Activated naive CD4-positive, alpha-beta T cell treated with anti-CD3 and anti-CD28 coated beads, Interleukin-2, amount 10 ng/mL, durations not matched to agents 7 days and 5 days (primary cell): ENCODE measurements at regions not wholly inside any gene's neighbourhood (a gene's known extent, or its start where the extent isn't known, plus 50 kb on each side); places are given as distances from the start of the nearest gene placed in this dataset.

Experiments used
- CTCF ChIA-PET: fragments of 350-600 bp; sonication (Branson Sonifier 250); formaldehyde crosslinking; loops from one replicate; lab custom pipeline; 2021; ENCODE audit warnings: antibody characterized with exemption; lab: Charles Lee
- DNase-seq: peaks from one replicate; pipeline ENCODE4 v3.0.0-alpha.2; 2020
- H3K27ac Mint-ChIP-seq: one replicate; pipeline ENCODE4 v1.8.0; 2021; ENCODE audit warnings: mild to moderate bottlenecking, moderate library complexity, mixed read lengths
- H3K27me3 Mint-ChIP-seq: one replicate; pipeline ENCODE4 v1.8.0; 2021; ENCODE audit warnings: mild to moderate bottlenecking, mixed read lengths
- H3K36me3 Mint-ChIP-seq: one replicate; pipeline ENCODE4 v1.8.0; 2021; ENCODE audit warnings: mixed read lengths
- H3K4me1 Mint-ChIP-seq: one replicate; pipeline ENCODE4 v1.8.0; 2021; ENCODE audit warnings: mixed read lengths
- H3K4me3 Mint-ChIP-seq: one replicate; pipeline ENCODE4 v1.8.0; 2021; ENCODE audit warnings: mild to moderate bottlenecking, moderate library complexity, mixed read lengths
- H3K9me3 Mint-ChIP-seq: one replicate; pipeline ENCODE4 v1.8.0; 2021; ENCODE audit warnings: mixed read lengths

DNA sequence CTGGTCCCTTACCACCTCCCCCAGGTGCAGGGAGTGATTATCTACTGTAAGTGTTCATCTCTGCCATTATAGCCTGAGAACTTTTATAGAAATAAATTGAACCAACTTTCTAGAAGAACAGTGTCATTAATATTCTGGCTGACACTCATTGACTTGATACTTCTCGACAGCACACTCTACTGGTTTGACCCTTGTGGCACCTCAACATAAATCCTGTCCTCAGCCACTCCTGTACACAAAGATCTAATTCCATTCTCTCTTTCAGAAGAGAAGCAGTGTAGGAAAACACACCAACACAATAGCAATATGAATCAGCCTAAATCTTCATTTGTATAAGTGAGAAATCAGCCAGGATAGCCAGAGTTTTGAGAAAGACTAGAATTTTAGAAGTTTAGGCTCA lies 417.7 kb downstream of the TAF11L14 start:
- H3K9me3 Mint-ChIP-seq, result peaks cover 22% of the 10 kb centered on the region

GRCh38 chr5:18052569-18052968 lies 418.3 kb downstream of the TAF11L14 start:
- CTCF ChIA-PET, result no interaction called here
- no peaks in the 10 kb centered on the region for H3K27me3 Mint-ChIP-seq
- peaks cover 22% of the 10 kb centered on the region for H3K9me3 Mint-ChIP-seq
- no peaks in the 10 kb centered on the region for H3K4me1 Mint-ChIP-seq
- no peak overlapping the region for H3K27ac Mint-ChIP-seq
- no peaks in the 10 kb centered on the region for H3K36me3 Mint-ChIP-seq
- H3K4me3 Mint-ChIP-seq, result no peak overlapping the region
- no peak for DNase-seq

More for the DNA sequence above, 417.7 kb downstream of the TAF11L14 start:
- H3K4me3 Mint-ChIP-seq, result no peak overlapping the region
- no peaks in the 10 kb centered on the region for H3K36me3 Mint-ChIP-seq
- no peak overlapping the region for H3K27ac Mint-ChIP-seq
- H3K27me3 Mint-ChIP-seq, result no peaks in the 10 kb centered on the region
- no peaks in the 10 kb centered on the region for H3K4me1 Mint-ChIP-seq
- no peak for DNase-seq
- CTCF ChIA-PET, result no interaction called here

- CTCF ChIA-PET, result no interaction called here
- Mint-ChIP-seq H3K36me3 (no peaks in the 10 kb centered on the region), H3K27ac (no peak overlapping the region), H3K4me1 (no peaks in the 10 kb centered on the region), H3K9me3 (peaks cover 8% of the 10 kb centered on the region), H3K27me3 (no peaks in the 10 kb centered on the region), H3K4me3 (no peak overlapping the region)
- DNase-seq, result no peak
Observed at GRCh38 chr5:18057725-18058124, 423.5 kb downstream of the TAF11L14 start.

DNA sequence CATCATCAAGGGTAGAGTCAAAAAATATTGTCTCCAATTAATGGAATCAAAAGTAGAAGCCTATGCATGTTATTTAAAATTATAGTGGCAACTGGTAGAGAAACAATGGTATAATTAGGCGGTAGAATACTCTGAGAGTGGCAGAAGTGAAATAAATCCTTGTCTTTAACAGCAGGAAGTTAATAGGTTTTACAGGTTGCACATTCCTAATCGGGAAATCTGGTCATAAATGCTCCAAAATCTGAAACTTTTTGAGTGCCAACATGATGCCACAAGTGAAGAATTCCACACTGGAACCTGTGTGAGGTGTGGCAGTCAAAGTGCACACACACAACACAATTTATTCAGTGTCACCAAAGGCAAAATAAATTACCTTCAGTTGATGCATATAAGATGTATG lies 433.4 kb downstream of the TAF11L14 start:
- CTCF ChIA-PET, result no interaction called here
- Mint-ChIP-seq H3K27me3 (no peaks in the 10 kb centered on the region), H3K9me3 (peaks cover 7% of the 10 kb centered on the region), H3K36me3 (no peaks in the 10 kb centered on the region), H3K4me3 (no peak overlapping the region), H3K27ac (no peak overlapping the region), H3K4me1 (no peaks in the 10 kb centered on the region)
- no peak for DNase-seq

DNA sequence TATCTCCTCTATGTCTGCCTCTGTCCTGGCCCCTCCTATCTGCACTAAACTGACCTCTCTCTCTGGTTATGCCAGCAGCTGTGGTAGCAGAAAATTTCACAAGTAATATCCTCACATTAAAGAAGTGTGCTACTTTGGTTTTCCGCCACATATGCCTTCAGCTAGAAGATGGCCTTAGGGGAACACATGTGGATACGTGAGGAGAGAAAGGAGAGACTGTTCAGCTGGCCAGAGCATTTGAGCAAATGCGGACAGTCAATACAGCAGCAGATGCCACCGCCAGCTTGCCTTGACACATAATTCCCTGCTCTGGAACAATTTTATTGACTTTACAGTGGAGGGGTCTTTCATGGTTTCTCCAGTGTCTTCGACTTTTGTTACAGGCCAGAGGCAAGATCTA lies 434.6 kb downstream of the TAF11L14 start:
- Mint-ChIP-seq H3K36me3 (no peaks in the 10 kb centered on the region), H3K27me3 (no peaks in the 10 kb centered on the region), H3K9me3 (peaks cover 7% of the 10 kb centered on the region), H3K27ac (no peak overlapping the region), H3K4me3 (no peak overlapping the region), H3K4me1 (no peaks in the 10 kb centered on the region)
- no peak for DNase-seq
- CTCF ChIA-PET, result no interaction called here

- Mint-ChIP-seq H3K4me1 (no peaks in the 10 kb centered on the region), H3K9me3 (peaks cover 9% of the 10 kb centered on the region), H3K27ac (no peak overlapping the region), H3K36me3 (no peaks in the 10 kb centered on the region), H3K4me3 (no peak overlapping the region), H3K27me3 (no peaks in the 10 kb centered on the region)
- DNase-seq, result no peak
- CTCF ChIA-PET, result no interaction called here
Observed at GRCh38 chr5:18069790-18070189, 435.5 kb downstream of the TAF11L14 start.

- H3K9me3 Mint-ChIP-seq, result peaks cover 8% of the 10 kb centered on the region
- H3K36me3 Mint-ChIP-seq, result no peaks in the 10 kb centered on the region
- no peaks in the 10 kb centered on the region for H3K4me1 Mint-ChIP-seq
- H3K27ac Mint-ChIP-seq, result no peak overlapping the region
- CTCF ChIA-PET, result no interaction called here
- H3K27me3 Mint-ChIP-seq, result no peaks in the 10 kb centered on the region
- no peak for DNase-seq
- H3K4me3 Mint-ChIP-seq, result no peak overlapping the region
Observed at GRCh38 chr5:18072600-18072999, 438.3 kb downstream of the TAF11L14 start.

DNA sequence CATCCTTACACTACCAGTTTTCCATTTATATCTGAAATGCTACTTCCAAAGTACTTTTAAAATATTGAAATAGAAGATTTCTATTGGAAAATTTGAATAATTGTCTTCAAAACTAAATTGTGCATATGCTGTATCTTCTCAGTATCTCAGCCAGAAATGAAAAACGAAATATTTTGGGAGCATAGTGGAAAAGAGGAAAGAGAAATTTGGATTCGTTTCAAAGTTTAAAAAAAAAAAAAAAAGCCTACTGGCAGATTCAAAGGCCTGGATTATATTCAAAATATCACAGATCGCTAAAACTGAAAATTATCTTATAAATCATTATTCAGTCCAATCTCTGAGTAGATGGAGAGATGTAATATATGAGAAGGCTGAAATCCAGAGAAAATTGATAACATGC lies 440.7 kb downstream of the TAF11L14 start:
- Mint-ChIP-seq H3K4me1 (no peaks in the 10 kb centered on the region), H3K27ac (no peak overlapping the region), H3K36me3 (no peaks in the 10 kb centered on the region), H3K9me3 (peaks cover 11% of the 10 kb centered on the region), H3K4me3 (no peak overlapping the region), H3K27me3 (no peaks in the 10 kb centered on the region)
- no peak for DNase-seq
- CTCF ChIA-PET, result no interaction called here

- no peaks in the 10 kb centered on the region for H3K36me3 Mint-ChIP-seq
- H3K4me3 Mint-ChIP-seq, result no peak overlapping the region
- peaks cover 8% of the 10 kb centered on the region for H3K9me3 Mint-ChIP-seq
- no peak overlapping the region for H3K27ac Mint-ChIP-seq
- no peaks in the 10 kb centered on the region for H3K4me1 Mint-ChIP-seq
- CTCF ChIA-PET, result no interaction called here
- H3K27me3 Mint-ChIP-seq, result no peaks in the 10 kb centered on the region
- DNase-seq, result no peak
Observed at GRCh38 chr5:18078157-18078556, 443.9 kb downstream of the TAF11L14 start.

- Mint-ChIP-seq H3K4me3 (no peak overlapping the region), H3K4me1 (no peaks in the 10 kb centered on the region)
Observed at GRCh38 chr5:18079831-18080230, 445.6 kb downstream of the TAF11L14 start.

DNA sequence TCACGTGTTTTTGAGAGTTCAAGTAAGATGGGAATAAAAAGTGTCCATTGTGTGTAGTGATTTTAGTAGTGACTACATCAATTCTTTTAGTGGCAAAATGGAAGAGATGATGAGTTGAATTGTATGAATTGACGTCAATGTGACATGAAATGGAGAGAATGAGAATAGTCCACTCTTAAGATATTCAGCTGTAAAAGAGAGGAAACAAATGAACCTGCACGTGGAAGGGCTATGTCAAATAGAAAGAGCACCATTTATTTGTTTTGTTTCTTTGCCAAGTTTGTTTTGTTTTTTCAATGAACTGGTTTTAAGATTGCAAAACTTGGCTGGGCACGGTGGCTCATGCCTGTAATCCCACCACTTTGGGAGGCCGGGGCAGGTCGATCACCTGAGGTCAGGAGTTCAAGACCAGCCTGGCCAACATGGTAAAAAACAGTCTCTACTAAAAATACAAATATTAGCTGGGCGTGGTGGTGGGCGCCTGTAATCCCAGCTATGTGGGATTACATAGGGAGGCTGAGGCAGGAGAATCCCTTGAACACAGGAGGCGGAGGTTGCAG lies 453.8 kb downstream of the TAF11L14 start:
- no peaks in the 10 kb centered on the region for H3K36me3 Mint-ChIP-seq
- H3K27ac Mint-ChIP-seq, result no peak overlapping the region
- CTCF ChIA-PET, result interaction anchor here (0.7 kb wide), 1 partner anchor 214 kb away, joined by 3 read pairs; no protein-coding TSS in a partner anchor
- H3K9me3 Mint-ChIP-seq, result peaks cover 8% of the 10 kb centered on the region
- H3K27me3 Mint-ChIP-seq, result no peaks in the 10 kb centered on the region
- DNase-seq, result no peak
- H3K4me3 Mint-ChIP-seq, result no peak overlapping the region
- no peaks in the 10 kb centered on the region for H3K4me1 Mint-ChIP-seq

More at GRCh38 chr5:18079831-18080230, 445.6 kb downstream of the TAF11L14 start:
- CTCF ChIA-PET, result no interaction called here
- H3K27ac Mint-ChIP-seq, result no peak overlapping the region
- DNase-seq, result no peak
- no peaks in the 10 kb centered on the region for H3K27me3 Mint-ChIP-seq
- H3K9me3 Mint-ChIP-seq, result peaks cover 8% of the 10 kb centered on the region
- no peaks in the 10 kb centered on the region for H3K36me3 Mint-ChIP-seq

DNA sequence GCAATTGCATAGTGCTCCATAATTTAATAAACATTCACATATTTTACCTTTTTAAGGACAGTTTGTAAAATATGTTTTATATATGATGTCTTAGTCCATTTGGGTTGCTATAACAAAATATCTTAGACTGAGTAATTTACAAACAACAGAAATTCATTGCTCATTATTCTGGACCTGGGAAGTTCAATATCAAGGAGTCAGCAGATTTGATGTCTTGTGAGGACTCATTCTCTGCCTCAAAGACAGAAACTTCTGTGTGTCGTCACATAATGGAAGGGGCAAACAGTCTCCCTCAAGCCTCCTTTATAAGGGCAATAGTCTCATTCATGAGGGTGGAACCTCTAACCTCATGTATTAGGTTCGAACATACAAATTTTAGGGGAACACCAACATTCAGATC lies 455.9 kb downstream of the TAF11L14 start:
- no peaks in the 10 kb centered on the region for H3K27me3 Mint-ChIP-seq
- no peak overlapping the region for H3K27ac Mint-ChIP-seq
- no peak for DNase-seq
- peaks cover 6% of the 10 kb centered on the region for H3K9me3 Mint-ChIP-seq
- no peaks in the 10 kb centered on the region for H3K36me3 Mint-ChIP-seq
- H3K4me1 Mint-ChIP-seq, result no peaks in the 10 kb centered on the region
- CTCF ChIA-PET, result no interaction called here
- no peak overlapping the region for H3K4me3 Mint-ChIP-seq

DNA sequence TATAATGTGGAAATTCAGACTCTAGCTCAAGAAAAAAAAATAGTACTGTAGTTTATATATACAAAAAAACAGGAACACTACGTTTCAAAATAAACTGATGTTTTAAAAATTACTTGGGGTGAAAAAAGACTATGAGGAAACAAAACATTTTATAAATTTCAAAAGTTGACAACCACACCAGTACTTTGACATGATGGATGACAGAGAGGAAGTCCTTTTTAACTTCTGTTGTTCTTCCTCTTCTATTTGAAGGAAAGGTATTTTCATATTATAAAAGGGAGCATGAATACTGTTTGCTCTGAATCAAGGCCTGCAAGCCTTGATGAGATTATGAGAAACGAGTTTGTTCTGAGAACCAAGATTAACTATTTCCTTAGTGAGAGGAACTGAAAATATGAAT lies 456.9 kb downstream of the TAF11L14 start:
- no peak overlapping the region for H3K27ac Mint-ChIP-seq
- H3K9me3 Mint-ChIP-seq, result peaks cover 4% of the 10 kb centered on the region
- no peaks in the 10 kb centered on the region for H3K27me3 Mint-ChIP-seq
- no peaks in the 10 kb centered on the region for H3K36me3 Mint-ChIP-seq
- no peak overlapping the region for H3K4me3 Mint-ChIP-seq
- H3K4me1 Mint-ChIP-seq, result no peaks in the 10 kb centered on the region
- CTCF ChIA-PET, result no interaction called here
- no peak for DNase-seq

- H3K27me3 Mint-ChIP-seq, result no peaks in the 10 kb centered on the region
- H3K9me3 Mint-ChIP-seq, result peaks cover 4% of the 10 kb centered on the region
- no peaks in the 10 kb centered on the region for H3K36me3 Mint-ChIP-seq
- DNase-seq, result no peak
- no peak overlapping the region for H3K4me3 Mint-ChIP-seq
- CTCF ChIA-PET, result no interaction called here
- no peaks in the 10 kb centered on the region for H3K4me1 Mint-ChIP-seq
- H3K27ac Mint-ChIP-seq, result no peak overlapping the region
Observed at GRCh38 chr5:18091758-18092157, 457.5 kb downstream of the TAF11L14 start.

GRCh38 chr5:18095061-18095460 lies 460.8 kb downstream of the TAF11L14 start:
- CTCF ChIA-PET, result no interaction called here
- Mint-ChIP-seq H3K27ac (no peak overlapping the region), H3K36me3 (no peaks in the 10 kb centered on the region), H3K4me3 (no peak overlapping the region), H3K27me3 (no peaks in the 10 kb centered on the region), H3K4me1 (no peaks in the 10 kb centered on the region), H3K9me3 (peaks cover 1% of the 10 kb centered on the region)
- no peak for DNase-seq

DNA sequence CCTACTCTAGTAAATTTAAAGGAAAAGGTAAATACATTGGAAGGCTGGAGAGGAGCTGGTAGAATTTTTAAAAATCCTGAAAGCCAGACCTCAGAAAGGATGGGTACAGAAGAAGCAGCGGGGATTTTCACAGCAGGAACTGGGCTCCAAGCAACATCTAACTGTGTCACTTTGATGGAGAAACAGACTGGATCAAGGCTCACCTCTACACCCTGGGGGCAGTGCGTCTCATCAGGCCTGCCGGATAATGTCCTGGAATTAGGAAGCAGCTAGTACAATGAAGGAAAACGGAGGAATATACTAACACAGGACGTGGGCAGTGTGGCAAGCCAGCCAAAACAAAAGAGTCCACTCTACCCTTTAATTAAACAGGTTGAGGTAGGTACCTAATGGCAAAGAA lies 463.6 kb downstream of the TAF11L14 start:
- Mint-ChIP-seq H3K27me3 (no peaks in the 10 kb centered on the region), H3K9me3 (peaks cover 1% of the 10 kb centered on the region), H3K27ac (no peak overlapping the region), H3K4me3 (no peak overlapping the region), H3K36me3 (no peaks in the 10 kb centered on the region), H3K4me1 (no peaks in the 10 kb centered on the region)
- DNase-seq, result no peak
- CTCF ChIA-PET, result no interaction called here
